ENCODE measurements at regions not wholly inside any gene's neighbourhood (a gene's known extent, or its start where the extent isn't known, plus 50 kb on each side); places are given as distances from the start of the nearest gene placed in this dataset.

GRCh38 chr7:33809228-33809627 is 96.1 kb upstream of the BMPER start:
- TF ChIP-seq CTCF (IDR thresholded peaks at IDR 0.05; ENCODE audit: insufficient read depth, low read depth, low read length): no peak
- no peak for TF ChIP-seq EZH2 (IDR thresholded peaks at IDR 0.05; ENCODE audit: insufficient read depth, low read length)
